ENCODE measurements at regions not wholly inside any gene's neighbourhood (a gene's known extent, or its start where the extent isn't known, plus 50 kb on each side); places are given as distances from the start of the nearest gene placed in this dataset.
"Not testable (repeated sequence)": the region's sequence is repeated elsewhere in the genome, so short reads cannot be mapped to it uniquely, and the experiment has no call there.

DNA sequence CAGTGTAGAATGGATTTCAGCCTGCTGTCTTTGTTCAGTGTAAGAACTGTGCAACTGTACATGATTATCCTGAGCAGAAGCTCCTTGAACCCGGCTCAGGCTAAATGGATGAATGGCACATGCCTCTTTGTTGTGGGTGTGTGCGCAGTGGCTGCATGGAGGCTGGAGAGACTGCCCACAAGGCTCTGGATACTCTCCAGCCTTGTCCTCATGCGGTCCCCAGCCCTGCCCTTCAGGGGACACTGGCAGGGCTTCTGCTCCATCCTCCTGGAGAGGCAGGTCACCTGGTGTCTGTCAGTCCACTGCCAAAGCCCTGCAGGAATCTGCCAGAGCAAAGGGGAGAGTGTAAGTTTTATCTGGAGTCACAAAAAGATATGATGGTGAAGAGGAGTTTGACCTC is 241.7 kb upstream of the EXOC2 start:
- no peaks in the 10 kb centered on the region; the same call in 1 of the 2 replicates for H3K4me1 ChIP-seq
- DNase-seq = no peak
- no peaks in the 10 kb centered on the region for H3K27me3 ChIP-seq (replicated peaks; ENCODE audit: control insufficient read depth, insufficient read depth, low read length)
- Mint-ChIP-seq H3K27ac (ENCODE audit: unreplicated experiment) (no peak overlapping the region), H3K9me3 (ENCODE audit: unreplicated experiment) (no peaks in the 10 kb centered on the region), H3K36me3 (ENCODE audit: insufficient read depth, unreplicated experiment) (no peaks in the 10 kb centered on the region), H3K4me3 (ENCODE audit: unreplicated experiment) (no peak overlapping the region), H3K27me3 (ENCODE audit: insufficient read depth, unreplicated experiment) (no peaks in the 10 kb centered on the region), H3K4me1 (ENCODE audit: low read depth, unreplicated experiment) (no peaks in the 10 kb centered on the region)
- H3K4me3 ChIP-seq (ENCODE audit: low read depth, low read length) = no peak overlapping the region
- H3K36me3 ChIP-seq (ENCODE audit: control insufficient read depth, insufficient read depth, low read length) = no peaks in the 10 kb centered on the region
- TF ChIP-seq, protein P1, sequence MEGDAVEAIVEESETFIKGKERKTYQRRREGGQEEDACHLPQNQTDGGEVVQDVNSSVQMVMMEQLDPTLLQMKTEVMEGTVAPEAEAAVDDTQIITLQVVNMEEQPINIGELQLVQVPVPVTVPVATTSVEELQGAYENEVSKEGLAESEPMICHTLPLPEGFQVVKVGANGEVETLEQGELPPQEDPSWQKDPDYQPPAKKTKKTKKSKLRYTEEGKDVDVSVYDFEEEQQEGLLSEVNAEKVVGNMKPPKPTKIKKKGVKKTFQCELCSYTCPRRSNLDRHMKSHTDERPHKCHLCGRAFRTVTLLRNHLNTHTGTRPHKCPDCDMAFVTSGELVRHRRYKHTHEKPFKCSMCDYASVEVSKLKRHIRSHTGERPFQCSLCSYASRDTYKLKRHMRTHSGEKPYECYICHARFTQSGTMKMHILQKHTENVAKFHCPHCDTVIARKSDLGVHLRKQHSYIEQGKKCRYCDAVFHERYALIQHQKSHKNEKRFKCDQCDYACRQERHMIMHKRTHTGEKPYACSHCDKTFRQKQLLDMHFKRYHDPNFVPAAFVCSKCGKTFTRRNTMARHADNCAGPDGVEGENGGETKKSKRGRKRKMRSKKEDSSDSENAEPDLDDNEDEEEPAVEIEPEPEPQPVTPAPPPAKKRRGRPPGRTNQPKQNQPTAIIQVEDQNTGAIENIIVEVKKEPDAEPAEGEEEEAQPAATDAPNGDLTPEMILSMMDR (IDR thresholded peaks at IDR 0.05; ENCODE audit: insufficient read depth in 1 of 2, low read depth in 1 of 2, low read length in 1 of 2, severe bottlenecking in 1 of 2, unreplicated experiment in 1 of 2) = no peak
- intact Hi-C loops (cut with micrococcal nuclease; ENCODE audit: unreplicated experiment) = no loop called here
- POLR2A ChIA-PET = no interaction called here
- BruUV-seq (replicated peaks) = no TSS peak
- H3K9me3 ChIP-seq = no peaks in the 10 kb centered on the region
- CTCF ChIA-PET = no interaction called here

GRCh38 chr6:931919-932318 is 239.0 kb upstream of the EXOC2 start:
- H3K4me3 Mint-ChIP-seq (ENCODE audit: unreplicated experiment); DNase-seq; POLR2A ChIA-PET; H3K27me3 Mint-ChIP-seq (ENCODE audit: insufficient read depth, unreplicated experiment); H3K27ac Mint-ChIP-seq (ENCODE audit: unreplicated experiment); H3K9me3 Mint-ChIP-seq (ENCODE audit: unreplicated experiment); H3K4me1 ChIP-seq; H3K27me3 ChIP-seq (replicated peaks; ENCODE audit: control insufficient read depth, insufficient read depth, low read length); H3K36me3 Mint-ChIP-seq (ENCODE audit: insufficient read depth, unreplicated experiment); H3K4me3 ChIP-seq (ENCODE audit: low read depth, low read length); CTCF ChIA-PET; H3K36me3 ChIP-seq (ENCODE audit: control insufficient read depth, insufficient read depth, low read length); H3K9me3 ChIP-seq; intact Hi-C loops (cut with micrococcal nuclease; ENCODE audit: unreplicated experiment); H3K4me1 Mint-ChIP-seq (ENCODE audit: low read depth, unreplicated experiment); BruUV-seq (replicated peaks): not testable (repeated sequence)

GRCh38 chr6:927157-927556 is 234.2 kb upstream of the EXOC2 start:
- H3K9me3 ChIP-seq = peaks cover 4% of the 10 kb centered on the region; the same call in 1 of the 2 replicates
- CTCF ChIA-PET = no interaction called here
- Mint-ChIP-seq H3K27me3 (ENCODE audit: insufficient read depth, unreplicated experiment) (no peaks in the 10 kb centered on the region), H3K9me3 (ENCODE audit: unreplicated experiment) (peaks cover 16% of the 10 kb centered on the region), H3K36me3 (ENCODE audit: insufficient read depth, unreplicated experiment) (no peaks in the 10 kb centered on the region), H3K27ac (ENCODE audit: unreplicated experiment) (no peak overlapping the region), H3K4me1 (ENCODE audit: low read depth, unreplicated experiment) (no peaks in the 10 kb centered on the region), H3K4me3 (ENCODE audit: unreplicated experiment) (no peak overlapping the region)
- no TSS peak for BruUV-seq (replicated peaks)
- TF ChIP-seq, protein P1 (IDR thresholded peaks at IDR 0.05; ENCODE audit: insufficient read depth in 1 of 2, low read depth in 1 of 2, low read length in 1 of 2, severe bottlenecking in 1 of 2, unreplicated experiment in 1 of 2) = no peak
- intact Hi-C loops (cut with micrococcal nuclease; ENCODE audit: unreplicated experiment) = no loop called here
- POLR2A ChIA-PET = no interaction called here
- no peaks in the 10 kb centered on the region for H3K36me3 ChIP-seq (ENCODE audit: control insufficient read depth, insufficient read depth, low read length)
- no peak for DNase-seq
- no peak overlapping the region for H3K4me3 ChIP-seq (ENCODE audit: low read depth, low read length)
- H3K4me1 ChIP-seq = no peaks in the 10 kb centered on the region
- no peaks in the 10 kb centered on the region for H3K27me3 ChIP-seq (replicated peaks; ENCODE audit: control insufficient read depth, insufficient read depth, low read length)

DNA sequence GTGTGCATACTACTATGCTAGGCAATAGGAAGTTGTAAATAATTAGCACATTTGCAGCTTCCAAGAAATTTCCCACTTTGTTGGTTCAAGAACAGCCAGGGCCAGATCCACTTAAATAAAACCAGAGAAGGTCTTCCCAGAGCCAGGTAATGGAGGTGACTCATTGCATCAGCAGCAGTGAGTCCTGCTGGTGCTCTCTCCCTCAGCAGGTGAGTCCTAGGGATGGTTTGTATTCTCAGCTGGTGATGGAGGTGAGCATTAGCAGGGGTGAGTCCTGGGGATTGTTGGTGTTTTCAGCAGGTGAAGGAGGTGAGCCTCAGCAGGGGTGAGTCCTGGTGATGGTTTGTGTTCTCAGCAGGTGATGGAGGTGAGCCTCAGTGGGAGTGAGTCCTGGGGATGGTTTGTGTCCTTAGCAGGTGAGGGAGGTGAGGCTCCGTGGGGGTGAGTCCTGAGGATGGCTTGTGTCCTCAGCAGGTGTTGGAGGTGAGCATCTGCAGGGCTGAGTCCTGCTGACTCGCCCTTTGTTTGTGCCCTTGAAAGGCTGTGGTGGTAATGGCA is 232.8 kb upstream of the EXOC2 start:
- Mint-ChIP-seq H3K4me3 (ENCODE audit: unreplicated experiment) (no peak overlapping the region), H3K27me3 (ENCODE audit: insufficient read depth, unreplicated experiment) (no peaks in the 10 kb centered on the region), H3K9me3 (ENCODE audit: unreplicated experiment) (peaks cover 26% of the 10 kb centered on the region), H3K36me3 (ENCODE audit: insufficient read depth, unreplicated experiment) (no peaks in the 10 kb centered on the region), H3K27ac (ENCODE audit: unreplicated experiment) (no peak overlapping the region), H3K4me1 (ENCODE audit: low read depth, unreplicated experiment) (no peaks in the 10 kb centered on the region)
- H3K36me3 ChIP-seq (ENCODE audit: control insufficient read depth, insufficient read depth, low read length) = no peaks in the 10 kb centered on the region
- TF ChIP-seq, protein P1 (IDR thresholded peaks at IDR 0.05; ENCODE audit: insufficient read depth in 1 of 2, low read depth in 1 of 2, low read length in 1 of 2, severe bottlenecking in 1 of 2, unreplicated experiment in 1 of 2) = no peak
- H3K4me1 ChIP-seq = no peaks in the 10 kb centered on the region
- DNase-seq = no peak
- POLR2A ChIA-PET = no interaction called here
- intact Hi-C loops (cut with micrococcal nuclease; ENCODE audit: unreplicated experiment) = no loop called here
- no TSS peak for BruUV-seq (replicated peaks)
- no peak overlapping the region for H3K4me3 ChIP-seq (ENCODE audit: low read depth, low read length)
- peaks cover 16% of the 10 kb centered on the region for H3K9me3 ChIP-seq
- H3K27me3 ChIP-seq (replicated peaks; ENCODE audit: control insufficient read depth, insufficient read depth, low read length) = no peaks in the 10 kb centered on the region
- CTCF ChIA-PET = no interaction called here
